Activated effector memory CD4-positive, alpha-beta T cell treated with Interleukin-2 at 50 U/mL for 16 hours (primary cell): ENCODE measurements at regions not wholly inside any gene's neighbourhood (a gene's known extent, or its start where the extent isn't known, plus 50 kb on each side); places are given as distances from the start of the nearest gene placed in this dataset.

Experiments used
- DNase-seq: peaks from one replicate; pipeline ENCODE4 v3.0.0-alpha.2; 2020

DNA sequence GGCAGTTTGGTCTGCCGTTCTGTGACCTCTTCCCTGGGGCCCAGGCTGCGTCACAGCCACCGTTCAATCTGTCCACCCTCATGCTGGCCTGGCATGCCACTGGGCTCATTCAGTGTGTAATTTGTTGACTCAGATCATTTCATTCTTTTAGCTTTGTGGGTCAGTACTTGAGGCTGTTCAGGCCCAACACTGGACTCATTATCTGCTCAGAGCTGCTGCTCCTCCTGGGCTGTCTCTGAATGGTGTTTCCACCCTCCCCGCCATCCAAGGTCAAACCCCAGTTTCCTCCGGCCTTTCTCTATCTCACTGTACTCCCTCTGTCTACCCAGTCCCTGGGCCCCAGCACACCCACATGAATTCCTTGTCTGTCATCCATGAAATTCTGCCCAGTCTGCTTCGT is 152.4 kb upstream of the NCK2 start:
- no peak for DNase-seq

DNA sequence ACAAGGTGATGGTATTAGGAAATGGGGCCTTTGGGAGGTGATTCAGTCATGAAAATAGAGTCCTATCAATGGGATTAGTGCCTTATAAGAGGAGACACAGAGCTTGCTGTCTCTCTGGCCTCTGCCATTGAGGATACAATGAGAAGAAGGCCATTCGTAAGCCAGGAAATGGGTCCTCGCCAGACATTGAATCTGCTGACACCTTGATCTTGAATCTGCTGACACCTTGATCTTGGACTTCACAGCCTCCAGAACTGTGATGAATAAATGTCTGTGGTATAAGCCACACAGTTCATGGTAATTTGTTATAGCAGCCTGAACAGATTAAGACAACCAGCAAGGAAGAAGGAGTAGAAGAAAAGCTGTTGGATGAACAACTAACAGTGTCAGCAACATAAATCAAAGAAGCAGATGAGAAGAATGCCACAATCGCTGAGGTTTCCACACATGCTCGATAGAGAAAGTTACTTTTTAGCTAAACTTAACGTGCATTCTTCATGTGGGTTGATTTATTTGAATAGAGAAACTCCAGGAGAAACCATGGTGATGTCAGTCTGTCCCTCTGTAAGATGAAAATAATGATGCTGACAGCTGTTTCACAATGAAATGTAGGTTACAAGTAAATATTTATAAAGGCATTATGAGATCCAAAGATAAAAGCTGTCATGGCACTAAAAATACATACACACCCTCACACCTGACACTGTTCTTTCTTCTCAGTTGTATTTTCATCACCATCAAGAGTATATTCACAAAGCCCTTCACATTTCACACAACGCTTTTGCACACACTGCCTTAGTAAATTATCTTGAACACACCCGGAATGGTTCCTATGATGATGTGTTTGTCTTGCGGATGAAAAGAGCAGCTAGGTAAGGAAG is 153.7 kb upstream of the NCK2 start:
- no peak for DNase-seq

DNA sequence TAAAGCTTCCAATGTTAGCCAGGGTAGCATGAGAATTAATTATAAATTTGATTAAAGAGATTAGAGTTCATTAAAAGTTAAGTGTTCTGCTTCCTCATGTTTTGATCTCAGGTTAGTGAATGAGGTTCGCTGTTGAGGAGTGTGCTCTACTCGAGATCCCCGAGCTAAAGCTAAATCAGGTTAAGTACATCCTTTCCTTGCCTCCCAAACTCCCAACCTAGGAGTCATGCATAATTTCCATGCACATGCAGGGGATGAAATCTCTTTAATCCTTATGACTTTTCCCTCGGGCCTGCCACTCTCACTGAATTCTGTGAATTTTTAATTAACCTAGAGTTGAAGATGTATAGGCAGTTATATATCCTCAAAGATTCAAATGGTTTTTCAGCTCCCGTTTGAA is 156.1 kb upstream of the NCK2 start:
- DNase-seq: no peak

DNA sequence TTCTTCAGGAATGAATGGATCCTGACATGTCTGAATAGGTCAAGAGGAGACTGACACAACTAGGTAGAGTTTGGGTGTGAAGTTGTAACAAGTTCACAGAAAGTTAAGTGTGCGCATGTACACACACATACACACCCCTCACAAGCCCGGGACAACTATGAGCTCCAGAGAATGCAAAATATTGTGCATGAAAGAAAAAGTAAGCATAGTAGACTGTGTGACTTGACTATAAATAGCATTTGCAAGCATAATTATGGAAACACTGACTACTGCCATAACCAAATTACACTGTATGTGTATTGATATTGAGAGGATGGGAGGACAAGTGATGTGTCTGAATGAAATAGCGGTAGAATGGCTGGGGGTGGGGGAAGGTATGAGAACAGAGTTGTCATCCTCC is 157.1 kb upstream of the NCK2 start:
- DNase-seq: no peak

DNA sequence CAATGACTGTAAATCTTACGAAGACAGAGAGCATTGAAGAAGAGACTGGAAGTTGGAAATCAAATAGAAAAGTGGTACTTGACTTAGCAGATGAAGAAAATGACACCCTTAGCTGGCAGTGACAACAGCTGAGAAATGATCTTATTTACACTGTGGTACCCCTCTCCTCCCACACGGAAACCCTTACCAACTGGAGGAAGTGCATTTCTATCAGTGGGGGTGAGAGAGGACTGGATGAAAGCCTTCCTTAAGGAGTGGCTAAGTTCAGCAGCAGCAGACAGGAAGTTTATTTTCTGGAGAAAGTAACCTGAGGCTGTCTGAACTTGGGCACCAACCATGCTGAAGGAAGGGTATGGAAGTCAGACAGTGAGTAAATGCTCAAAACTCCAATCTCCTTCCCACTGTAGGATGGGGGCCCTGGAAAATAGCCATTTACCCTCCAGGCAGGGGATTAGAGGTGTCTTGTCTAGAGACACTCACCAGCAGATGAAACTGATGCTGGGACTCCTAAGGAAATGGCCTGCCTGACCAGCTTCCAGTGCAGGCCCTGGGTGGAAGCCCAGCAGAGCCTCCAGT is 160.2 kb upstream of the NCK2 start:
- no peak for DNase-seq

DNA sequence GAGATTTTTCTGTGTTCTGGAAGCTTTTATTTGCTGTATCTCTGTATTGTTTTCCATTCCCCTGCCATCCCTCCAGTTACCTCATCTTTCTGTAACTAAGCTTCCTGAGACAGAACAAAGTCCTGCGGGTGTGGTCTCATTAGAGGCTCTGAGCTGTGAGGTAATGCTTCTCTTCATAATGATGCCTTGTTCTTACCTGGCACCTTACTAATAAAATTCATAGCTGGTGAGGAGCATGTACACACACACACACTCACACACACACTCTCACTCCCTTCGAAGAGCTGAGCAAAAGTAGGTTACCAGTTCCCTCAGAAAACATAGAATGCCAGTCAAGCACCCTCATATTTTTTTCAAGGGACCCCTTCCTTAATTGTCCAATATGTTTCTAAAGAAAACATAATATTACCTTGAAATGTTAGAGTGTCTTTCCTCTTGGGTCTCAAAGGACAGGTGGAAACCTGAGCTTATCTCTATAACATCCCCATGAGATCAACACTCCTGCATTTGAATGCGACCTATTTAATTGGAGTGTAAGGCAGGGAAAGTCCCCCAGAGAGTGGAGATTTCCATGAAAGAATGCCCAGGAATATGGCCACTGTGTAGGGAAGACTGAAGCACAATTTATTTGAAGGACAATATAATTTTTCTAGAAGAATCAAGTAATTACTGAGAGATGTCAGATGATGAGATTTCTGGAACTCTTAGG is 161.6 kb upstream of the NCK2 start:
- no peak for DNase-seq

DNA sequence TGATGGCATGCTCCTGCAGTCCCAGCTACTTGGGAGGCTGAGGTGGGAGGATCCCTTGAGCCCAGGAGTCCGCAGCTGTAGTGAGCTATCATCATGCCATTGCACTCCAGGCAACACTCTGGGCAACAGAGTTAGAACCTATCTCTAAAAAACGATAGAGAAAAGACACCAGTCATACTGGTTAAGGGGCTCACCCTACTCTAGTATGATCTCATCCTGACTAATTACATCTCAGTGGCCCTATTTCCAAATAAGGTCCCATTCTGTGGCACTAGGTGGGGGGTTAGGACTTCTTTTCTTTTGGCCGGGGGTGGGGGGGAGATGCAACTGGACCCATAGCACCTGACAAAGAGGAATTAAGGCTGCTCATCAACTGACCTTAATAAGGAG is 163.2 kb upstream of the NCK2 start:
- no peak for DNase-seq

DNA sequence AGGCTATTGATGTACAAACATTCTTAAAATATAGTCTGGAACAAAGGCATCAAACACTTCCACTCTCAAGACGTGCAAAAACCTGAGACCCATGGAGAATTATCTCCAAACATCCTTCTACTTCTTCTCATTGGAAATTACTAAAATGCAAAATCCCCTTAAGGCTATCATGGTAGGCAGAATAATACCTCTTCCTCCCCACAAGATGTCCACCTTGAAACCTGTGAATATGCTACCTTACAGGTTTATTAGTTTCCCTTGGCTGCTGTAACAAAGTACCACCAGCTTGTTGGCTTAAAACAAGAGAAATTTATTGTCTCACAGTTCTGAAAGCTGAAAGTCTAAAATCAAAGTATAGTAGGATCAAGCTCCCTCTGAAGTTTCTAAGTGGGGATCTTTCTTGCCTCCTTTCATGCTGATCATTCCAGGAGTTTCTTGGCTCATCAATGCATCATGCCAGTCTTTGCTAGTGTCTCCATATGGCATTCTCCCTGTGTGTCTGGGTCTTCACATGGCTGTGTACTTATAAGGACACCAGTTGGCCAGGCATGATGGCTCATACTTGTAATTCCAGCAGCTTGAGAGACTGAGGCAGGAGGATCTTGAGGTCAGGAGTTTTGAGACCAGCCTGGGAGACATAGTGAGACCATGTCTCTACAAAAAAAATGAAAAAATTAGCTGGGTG is 163.7 kb upstream of the NCK2 start:
- DNase-seq: no peak

DNA sequence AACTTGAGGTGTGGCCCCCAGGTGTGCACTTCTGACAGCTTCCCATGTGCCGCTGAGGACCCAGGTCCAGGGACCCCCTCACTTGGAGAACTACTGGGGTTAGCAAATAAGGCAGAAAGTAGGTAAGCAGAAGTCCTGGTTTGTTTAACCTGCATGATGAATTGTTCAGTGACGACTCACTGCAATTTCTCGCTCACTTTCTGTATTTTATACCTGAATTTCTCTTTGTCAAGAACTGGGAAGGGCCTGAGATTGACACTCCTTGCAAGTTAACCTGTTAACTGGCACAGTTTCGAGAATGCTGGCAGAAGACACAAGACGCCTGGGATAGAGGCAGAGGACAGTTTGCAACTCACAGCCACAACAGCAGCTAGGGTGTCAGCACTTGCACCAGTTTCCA is 164.5 kb upstream of the NCK2 start:
- no peak for DNase-seq

DNA sequence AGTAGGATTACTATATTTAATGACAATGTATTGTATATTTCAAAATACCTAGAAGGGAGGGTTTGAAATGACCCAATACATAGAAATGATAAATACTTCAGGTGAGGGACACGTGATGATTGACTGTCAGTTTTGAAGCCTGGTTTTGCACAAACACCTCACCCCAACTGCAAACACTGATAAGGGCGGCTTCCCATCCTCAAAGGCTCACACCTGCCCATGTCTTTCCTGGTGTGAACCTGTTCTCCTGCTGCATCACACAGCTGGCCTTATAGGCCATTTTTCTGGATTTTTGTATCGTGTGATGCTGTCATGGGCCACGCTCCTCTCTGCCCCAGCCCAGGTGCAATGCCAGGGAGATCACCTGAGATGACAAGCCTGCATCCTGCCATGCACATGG is 166.5 kb upstream of the NCK2 start:
- DNase-seq: no peak

DNA sequence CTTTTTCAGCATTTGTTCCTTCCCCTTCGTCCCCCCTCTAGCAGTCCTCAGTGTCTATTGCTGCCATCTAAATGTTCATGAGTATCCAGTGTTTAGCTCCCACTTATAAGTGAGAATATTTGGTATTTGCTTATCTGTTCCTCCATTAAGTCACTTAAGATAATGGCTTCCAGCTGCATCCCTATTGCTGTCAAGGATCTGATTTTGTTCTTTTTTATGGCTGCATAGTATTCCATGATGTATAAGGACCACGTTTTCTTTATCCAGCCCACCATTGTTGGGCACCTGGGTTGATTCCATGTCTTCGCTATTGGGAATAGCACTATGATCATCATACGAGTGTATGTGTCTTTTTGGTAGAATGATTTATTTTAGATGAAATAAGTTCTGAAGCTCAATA is 166.9 kb upstream of the NCK2 start:
- no peak for DNase-seq

DNA sequence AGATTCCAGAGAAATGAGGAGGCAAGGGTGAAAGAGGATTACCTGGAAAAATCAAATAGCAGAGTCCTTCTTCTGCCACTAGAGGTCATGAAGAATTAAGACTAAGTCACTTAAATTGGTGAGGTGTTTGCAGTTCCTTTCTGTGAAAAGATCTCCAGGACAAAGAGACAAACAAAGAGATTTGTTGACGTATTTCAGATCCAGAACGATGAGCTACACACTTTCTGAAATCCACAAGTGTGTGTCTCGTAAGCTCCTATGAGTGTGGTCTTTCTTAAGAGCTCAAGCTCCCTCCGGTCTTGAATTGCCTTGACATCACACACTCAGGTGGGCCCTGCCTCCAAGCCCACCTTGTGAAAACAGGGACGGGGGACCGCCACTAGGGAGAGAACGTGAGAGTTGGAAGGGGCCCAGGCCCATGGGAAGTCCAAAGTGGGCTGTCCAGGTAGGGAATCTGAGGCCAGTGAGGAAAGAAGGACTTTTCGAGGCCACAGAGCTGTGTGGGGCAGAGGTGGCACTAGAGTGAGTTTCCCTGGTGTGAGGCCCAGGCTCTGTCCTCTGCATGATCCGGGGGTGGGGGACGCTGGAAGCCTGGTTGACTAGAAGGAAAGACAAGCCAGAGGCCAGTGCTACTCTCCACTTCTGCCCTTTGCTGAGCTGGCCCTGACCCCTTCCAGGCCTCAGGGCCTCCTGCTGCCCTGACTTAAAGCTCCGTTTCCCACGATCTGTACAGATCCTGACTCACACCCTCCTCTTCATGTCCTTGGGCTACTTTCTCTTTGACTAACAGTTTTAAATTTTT is 168.1 kb upstream of the NCK2 start:
- no peak for DNase-seq

DNA sequence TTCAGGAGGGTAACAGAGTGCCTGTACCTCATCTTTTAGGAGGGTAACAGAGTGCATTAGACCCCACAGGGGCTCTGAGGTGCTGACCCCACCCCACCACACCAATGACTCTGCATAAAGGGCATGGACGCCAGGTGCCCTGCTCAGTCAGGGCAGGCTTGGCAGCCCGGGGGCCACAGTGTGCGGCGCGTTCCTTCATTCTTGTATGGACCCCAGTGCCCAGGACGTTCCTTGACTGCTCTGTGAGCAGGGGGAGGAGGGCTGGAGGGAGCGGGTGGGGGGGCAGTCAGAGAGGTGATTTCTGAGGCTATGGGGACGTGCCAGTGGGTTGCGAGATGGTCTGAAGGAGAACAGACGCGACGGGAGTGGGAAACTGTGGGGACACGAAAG is 168.7 kb upstream of the NCK2 start:
- DNase-seq: no peak

DNA sequence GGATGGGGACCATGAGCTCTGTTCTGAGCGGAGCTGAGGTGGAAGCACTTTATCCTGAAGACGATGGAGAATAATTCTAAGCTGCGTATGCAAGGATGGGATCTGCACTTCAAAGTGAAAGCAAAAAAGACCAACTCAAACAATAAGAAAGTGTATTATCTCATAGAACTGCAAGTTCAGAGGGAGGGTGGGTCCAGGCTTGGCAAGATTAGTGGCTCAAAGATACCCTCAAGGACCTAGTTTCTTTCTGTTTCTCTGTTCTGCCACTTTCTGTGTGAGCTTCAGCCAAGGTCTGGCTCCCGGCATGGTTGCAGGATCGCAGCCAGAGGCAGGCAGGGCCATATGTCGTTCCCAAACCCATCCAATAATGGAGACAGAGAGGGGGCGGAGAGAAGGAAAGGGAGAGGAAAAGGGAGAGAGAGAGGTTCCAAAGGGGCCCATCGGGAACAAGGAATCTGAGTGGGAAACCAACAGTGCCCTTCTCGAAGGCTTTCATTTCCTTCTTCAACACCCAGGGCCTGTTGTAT is 169.2 kb upstream of the NCK2 start:
- DNase-seq: no peak

DNA sequence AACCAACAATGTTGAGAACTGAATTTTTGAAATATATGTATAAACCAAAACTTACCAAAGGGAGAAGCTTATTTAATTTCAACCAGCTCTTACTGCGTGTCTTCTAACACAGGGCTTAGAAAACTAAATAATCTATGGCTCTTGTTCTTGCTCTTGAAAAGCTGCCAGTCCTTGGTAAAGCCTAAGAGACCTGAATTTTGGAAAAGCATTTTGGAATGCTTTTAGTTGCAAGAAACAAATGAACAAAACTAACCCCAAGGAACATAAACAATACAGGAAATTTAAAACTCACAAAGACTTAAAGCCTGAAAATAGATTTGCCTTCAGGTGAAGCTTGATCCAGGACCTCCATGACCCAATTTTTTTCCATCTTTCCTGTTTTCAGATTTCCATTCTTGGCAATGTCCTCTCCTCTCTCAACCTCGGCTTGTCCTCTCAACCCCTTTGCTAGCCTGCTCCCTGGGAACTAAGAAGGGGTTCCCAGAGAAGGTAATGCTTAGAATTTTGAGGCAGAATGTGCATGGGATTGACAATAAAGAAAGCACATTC is 169.8 kb upstream of the NCK2 start:
- no peak for DNase-seq

DNA sequence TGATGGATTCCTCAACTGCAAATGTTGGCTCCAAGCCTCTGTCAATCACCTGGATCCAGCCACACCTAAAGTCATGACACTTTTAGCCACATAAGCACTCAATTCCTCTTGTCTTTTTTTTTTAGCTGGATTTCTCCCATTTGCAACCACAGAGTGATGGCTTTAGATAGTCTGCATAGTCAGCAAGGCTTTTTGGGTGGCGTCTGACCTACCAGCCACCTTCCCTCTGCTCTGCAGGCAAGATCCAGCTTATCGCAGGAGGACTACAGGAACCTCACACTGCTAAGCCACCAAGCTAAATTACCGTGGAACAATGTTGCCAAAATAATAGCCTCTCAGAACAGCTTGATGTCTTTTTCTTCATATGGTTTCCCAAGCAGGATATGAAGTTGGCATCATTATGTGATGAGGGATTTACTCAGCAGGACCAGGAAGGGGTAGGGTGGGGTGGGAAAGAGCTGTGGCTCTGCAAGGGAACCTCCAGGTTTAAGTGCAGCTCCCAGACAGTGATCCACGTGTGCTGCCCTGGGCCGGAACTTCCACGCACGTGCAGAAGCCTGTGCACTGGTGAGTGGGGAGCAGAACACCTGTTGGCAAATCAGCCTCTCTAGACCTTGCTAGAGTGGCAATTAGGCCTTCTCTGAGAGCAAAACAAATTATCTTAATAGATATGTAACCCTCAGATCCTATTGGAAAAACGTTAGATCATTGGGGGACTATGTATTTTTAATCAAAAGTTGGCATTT is 170.6 kb upstream of the NCK2 start:
- DNase-seq: no peak

DNA sequence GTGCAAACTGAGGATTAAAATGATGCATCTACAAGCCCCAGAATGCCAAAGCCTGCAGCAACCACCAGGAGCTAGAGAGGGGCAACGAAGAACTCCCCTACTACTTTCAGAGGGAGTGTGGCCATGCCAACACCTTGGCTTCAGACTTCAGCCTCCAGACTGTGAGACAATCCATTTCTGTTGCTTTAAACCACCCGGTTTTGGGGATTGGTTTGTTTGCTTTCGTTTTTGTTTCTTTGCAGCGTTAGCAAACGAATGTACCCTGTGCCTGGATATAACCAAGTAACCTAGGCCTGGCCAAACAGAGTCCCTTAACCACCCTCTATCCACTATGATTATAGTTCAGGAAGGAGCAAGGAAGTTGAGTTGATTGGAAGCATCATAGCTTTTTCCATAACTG is 171.2 kb upstream of the NCK2 start:
- DNase-seq: no peak

DNA sequence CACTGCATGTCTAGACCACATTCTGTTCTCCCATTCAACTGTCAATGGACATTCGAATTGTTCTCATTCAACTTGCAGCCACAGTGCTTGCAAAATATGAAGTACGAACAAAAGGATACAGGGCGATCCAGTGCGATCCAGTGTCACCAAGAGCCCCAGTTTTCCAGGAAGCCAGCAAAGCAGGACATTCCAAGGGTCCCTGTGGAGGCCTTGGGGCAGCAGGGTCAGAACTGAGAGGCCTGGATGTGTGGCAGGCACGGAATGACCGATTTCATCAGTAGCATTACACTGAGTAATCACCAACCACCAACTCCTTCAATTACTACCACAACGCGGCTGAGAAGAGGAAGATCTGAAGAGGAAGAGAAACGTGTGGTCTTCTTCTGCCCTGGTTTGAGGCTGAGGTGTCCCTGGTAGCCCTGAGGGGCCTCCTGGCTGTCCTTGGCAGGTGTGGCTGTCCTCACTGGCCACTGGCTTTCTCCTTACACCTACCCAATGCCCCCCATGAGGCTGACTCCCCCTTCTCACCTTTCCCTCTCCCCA is 172.7 kb upstream of the FHL2 start:
- DNase-seq: no peak

DNA sequence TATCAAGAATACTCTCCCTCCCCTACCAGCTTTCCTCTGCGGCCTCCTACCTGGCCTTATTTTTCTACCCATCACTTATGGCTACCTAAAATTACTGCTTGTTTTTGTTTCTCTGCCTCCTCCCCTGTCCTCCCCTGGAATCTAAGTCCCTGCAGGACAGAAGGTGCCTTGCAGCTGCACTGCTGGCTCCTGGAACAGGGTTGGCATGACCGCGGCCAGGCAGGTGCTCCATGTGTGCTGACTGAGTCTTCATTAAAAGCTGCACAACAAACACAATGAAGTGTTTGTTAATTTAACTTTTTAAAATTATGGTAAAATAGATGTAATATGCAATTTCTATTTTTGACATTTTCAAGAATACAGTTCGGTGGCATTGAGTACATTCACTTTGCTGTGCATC is 171.9 kb upstream of the FHL2 start:
- DNase-seq: no peak

DNA sequence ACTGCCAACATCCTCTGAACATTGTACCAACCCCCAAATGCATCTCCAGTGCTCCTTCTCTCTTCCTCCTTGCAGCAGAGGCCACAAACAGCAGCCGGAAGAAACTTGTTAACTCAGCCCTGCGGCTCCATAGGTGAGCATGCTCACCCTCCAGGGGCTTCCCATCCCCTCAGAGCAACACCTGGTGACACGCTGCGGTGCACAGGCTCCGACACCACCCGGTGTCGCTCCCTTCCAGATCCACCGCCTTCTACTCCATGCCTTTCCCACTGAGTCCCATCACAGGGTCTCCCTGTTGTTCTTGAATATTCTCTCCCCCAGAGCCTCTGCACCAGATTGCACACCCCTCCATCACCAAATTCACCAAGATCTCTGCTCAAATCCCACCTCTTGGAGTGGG is 171.5 kb upstream of the FHL2 start:
- no peak for DNase-seq

DNA sequence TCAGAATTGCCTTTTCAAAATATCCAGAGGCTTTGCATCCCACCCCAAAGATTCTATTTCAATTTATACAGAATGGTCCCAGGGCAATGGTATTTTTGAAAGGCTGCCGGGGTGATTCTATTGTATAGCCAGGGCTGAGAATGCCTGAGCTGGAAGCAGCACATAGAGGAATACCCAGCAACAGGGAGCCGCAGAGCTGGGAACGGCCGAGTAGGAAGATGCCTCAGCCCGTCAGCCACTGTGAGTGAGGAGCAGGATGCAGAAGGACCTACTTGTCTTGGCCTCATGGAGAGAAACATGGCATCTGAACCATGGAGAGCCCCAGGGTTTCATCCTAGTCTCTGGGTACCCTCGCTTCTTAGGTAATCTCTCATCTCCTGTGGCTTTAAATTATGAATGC is 170.8 kb upstream of the FHL2 start:
- DNase-seq: no peak
